Mesodermal cell (in vitro differentiated cells): ENCODE measurements at regions not wholly inside any gene's neighbourhood (a gene's known extent, or its start where the extent isn't known, plus 50 kb on each side); places are given as distances from the start of the nearest gene placed in this dataset.

Experiments used
- H3K27ac ChIP-seq: 2 replicates; pipeline ENCODE4 v1.7.0; 2013; ENCODE audit warnings: mild to moderate bottlenecking, low read depth, low read length, moderate library complexity; ENCODE audit not compliant: severe bottlenecking
- H3K36me3 ChIP-seq: 2 replicates; pipeline ENCODE4 v1.7.1; 2013; ENCODE audit warnings: mild to moderate bottlenecking, low read length, moderate library complexity; ENCODE audit not compliant: control insufficient read depth, insufficient read depth
- H3K4me1 ChIP-seq: one replicate; pipeline ENCODE4 v1.7.1; 2013; ENCODE audit warnings: mild to moderate bottlenecking, low read length; ENCODE audit not compliant: insufficient read depth, control insufficient read depth, poor library complexity, severe bottlenecking
- H3K4me3 ChIP-seq: 2 replicates; pipeline ENCODE4 v1.7.0; 2013; ENCODE audit warnings: low read length, control low read depth, mild to moderate bottlenecking; ENCODE audit not compliant: insufficient read depth, poor library complexity, severe bottlenecking; ENCODE audit errors: extremely low read depth
- H3K9me3 ChIP-seq: 2 replicates; pipeline ENCODE4 v1.7.1; 2013; ENCODE audit warnings: mild to moderate bottlenecking, low read length, moderate library complexity; ENCODE audit not compliant: control insufficient read depth
- WGBS, 2 experiments: methylation state at CpG; one replicate each; pipeline ENCODE4 v1.1.5; 2013; ENCODE audit warnings: missing lambda C conversion rate in 2 of 2; ENCODE audit not compliant: insufficient coverage in 2 of 2; 5-methylcytosine and 5-hydroxymethylcytosine counted together

- no peaks in the 10 kb centered on the region for H3K4me1 ChIP-seq
- no peaks in the 10 kb centered on the region for H3K36me3 ChIP-seq
- no peak overlapping the region for H3K27ac ChIP-seq
- H3K4me3 ChIP-seq: no peak overlapping the region
- H3K9me3 ChIP-seq: peaks cover 66% of the 10 kb centered on the region
- 71 to 90% methylated on average over 2 of the region's 4 CpGs for WGBS, 2 experiments
Measured at GRCh38 chr22:47484960-47485569, 722.6 kb downstream of the TBC1D22A start.

GRCh38 chr22:47476231-47476630 lies 713.8 kb downstream of the TBC1D22A start:
- H3K27ac ChIP-seq: no peak overlapping the region
- H3K4me1 ChIP-seq: no peaks in the 10 kb centered on the region
- H3K9me3 ChIP-seq: peaks cover 62% of the 10 kb centered on the region
- 80 to 83% methylated on average over 1 of the region's 3 CpGs for WGBS, 2 experiments
- H3K36me3 ChIP-seq: no peaks in the 10 kb centered on the region
- no peak overlapping the region for H3K4me3 ChIP-seq

- Histone ChIP-seq H3K36me3 (no peaks in the 10 kb centered on the region), H3K4me1 (no peaks in the 10 kb centered on the region), H3K27ac (no peak overlapping the region), H3K9me3 (peaks cover 60% of the 10 kb centered on the region), H3K4me3 (no peak overlapping the region)
- 40 to 49% methylated on average over 3 of the region's 3 CpGs for WGBS, 2 experiments
Measured at GRCh38 chr22:47474895-47475294, 712.4 kb downstream of the TBC1D22A start.

- WGBS, 2 experiments: 70 to 80% methylated on average over 3 to 4 of the region's 6 CpGs
- no peak overlapping the region for H3K27ac ChIP-seq
- no peaks in the 10 kb centered on the region for H3K36me3 ChIP-seq
- no peaks in the 10 kb centered on the region for H3K4me1 ChIP-seq
- peaks cover 62% of the 10 kb centered on the region for H3K9me3 ChIP-seq
- no peak overlapping the region for H3K4me3 ChIP-seq
Measured at GRCh38 chr22:47474464-47474863, 712.0 kb downstream of the TBC1D22A start.

- Histone ChIP-seq H3K4me3 (no peak overlapping the region), H3K27ac (no peak overlapping the region), H3K9me3 (peaks cover 63% of the 10 kb centered on the region), H3K36me3 (no peaks in the 10 kb centered on the region), H3K4me1 (no peaks in the 10 kb centered on the region)
- 79 to 80% methylated on average over 8 of the region's 9 CpGs for WGBS, 2 experiments
Measured at GRCh38 chr22:47472636-47473035, 710.2 kb downstream of the TBC1D22A start.

GRCh38 chr22:47471406-47471805 lies 709.0 kb downstream of the TBC1D22A start:
- WGBS, 2 experiments: 43 to 49% methylated on average over 2 of the region's 3 CpGs
- H3K36me3 ChIP-seq: no peaks in the 10 kb centered on the region
- H3K4me1 ChIP-seq: no peaks in the 10 kb centered on the region
- no peak overlapping the region for H3K4me3 ChIP-seq
- H3K27ac ChIP-seq: no peak overlapping the region
- H3K9me3 ChIP-seq: peaks cover 59% of the 10 kb centered on the region

- Histone ChIP-seq H3K9me3 (peaks cover 61% of the 10 kb centered on the region), H3K36me3 (no peaks in the 10 kb centered on the region), H3K4me1 (no peaks in the 10 kb centered on the region), H3K4me3 (no peak overlapping the region), H3K27ac (no peak overlapping the region)
- 73 to 80% methylated on average over 1 of the region's 2 CpGs for WGBS, 2 experiments
Measured at GRCh38 chr22:47465809-47466208, 703.4 kb downstream of the TBC1D22A start.

GRCh38 chr22:47465222-47465621 lies 702.8 kb downstream of the TBC1D22A start:
- Histone ChIP-seq H3K9me3 (peaks cover 64% of the 10 kb centered on the region), H3K36me3 (no peaks in the 10 kb centered on the region), H3K4me1 (no peaks in the 10 kb centered on the region), H3K27ac (no peak overlapping the region), H3K4me3 (no peak overlapping the region)
- 78 to 87% methylated on average over 6 of the region's 8 CpGs for WGBS, 2 experiments

GRCh38 chr22:47463220-47463619 lies 700.8 kb downstream of the TBC1D22A start:
- no peaks in the 10 kb centered on the region for H3K36me3 ChIP-seq
- WGBS, 2 experiments: 18 to 46% methylated on average over 2 to 6 of the region's 8 CpGs
- no peak overlapping the region for H3K27ac ChIP-seq
- peaks cover 65% of the 10 kb centered on the region for H3K9me3 ChIP-seq
- no peak overlapping the region for H3K4me3 ChIP-seq
- H3K4me1 ChIP-seq: no peaks in the 10 kb centered on the region

GRCh38 chr22:47460861-47461260 lies 698.4 kb downstream of the TBC1D22A start:
- no peaks in the 10 kb centered on the region for H3K4me1 ChIP-seq
- no peaks in the 10 kb centered on the region for H3K36me3 ChIP-seq
- peaks cover 72% of the 10 kb centered on the region for H3K9me3 ChIP-seq
- no peak overlapping the region for H3K27ac ChIP-seq
- WGBS, 2 experiments: 76 to 83% methylated on average over 5 of the region's 5 CpGs
- no peak overlapping the region for H3K4me3 ChIP-seq

GRCh38 chr22:47460176-47460575 lies 697.7 kb downstream of the TBC1D22A start:
- 78 to 86% methylated on average over 1 to 2 of the region's 3 CpGs for WGBS, 2 experiments
- no peak overlapping the region for H3K27ac ChIP-seq
- H3K4me3 ChIP-seq: no peak overlapping the region
- H3K4me1 ChIP-seq: no peaks in the 10 kb centered on the region
- H3K9me3 ChIP-seq: peaks cover 71% of the 10 kb centered on the region
- no peaks in the 10 kb centered on the region for H3K36me3 ChIP-seq
